H1 (cell line): ENCODE measurements at regions not wholly inside any gene's neighbourhood (a gene's known extent, or its start where the extent isn't known, plus 50 kb on each side); places are given as distances from the start of the nearest gene placed in this dataset.

Experiments
- CTCF ChIA-PET: fragments of 300-600 bp; sonication (Branson Sonifier 250); formaldehyde crosslinking; loops from one replicate; lab custom pipeline; 2021; ENCODE audit not compliant: partially characterized antibody; lab: Charles Lee
- POLR2A ChIA-PET: fragments of 300-600 bp; sonication (Branson Sonifier 250); formaldehyde crosslinking; loops from one replicate; lab custom pipeline; 2021; ENCODE audit warnings: inconsistent platforms; ENCODE audit not compliant: partially characterized antibody; lab: Charles Lee
- DNase-seq, 2 experiments: peaks; one replicate each; pipeline versions ENCODE4 v3.0.0 to v3.0.0-alpha.2; 2010 to 2022; ENCODE audit warnings: low spot score in 2 of 2, low read depth in 1 of 2, mixed read lengths in 1 of 2
- FAIRE-seq: peaks from 2 replicates; lab custom pipeline; 2011; peaks lifted over from hg19 to GRCh38; lab: Jason Lieb, UNC
- H2AFZ ChIP-seq: 2 replicates; pipeline ENCODE4 v1.8.1; 2012; ENCODE audit warnings: low read length, inconsistent platforms
- H2AK5ac ChIP-seq: 2 replicates; pipeline ENCODE4 v1.6.1; 2013; ENCODE audit warnings: low read depth, low read length
- H2BK120ac ChIP-seq: replicated peaks from 2 replicates; pipeline ENCODE3; 2013; ENCODE audit warnings: low read depth, low read length, inconsistent platforms
- H2BK12ac ChIP-seq: 2 replicates; pipeline ENCODE4 v1.6.1; 2013; ENCODE audit warnings: low read depth, low read length
- H2BK15ac ChIP-seq: 2 replicates; pipeline ENCODE4 v1.6.1; 2013; ENCODE audit warnings: low read length
- H2BK20ac ChIP-seq: 2 replicates; pipeline ENCODE4 v1.6.1; 2013; ENCODE audit warnings: low read length
- H2BK5ac ChIP-seq: 2 replicates; pipeline ENCODE4 v1.6.1; 2013; ENCODE audit warnings: low read depth, low read length
- H3K14ac ChIP-seq: 2 replicates; pipeline ENCODE4 v1.6.1; 2013; ENCODE audit warnings: inconsistent platforms; ENCODE audit not compliant: insufficient read length
- H3K18ac ChIP-seq: 2 replicates; pipeline ENCODE4 v1.6.1; 2013; ENCODE audit warnings: low read length; ENCODE audit errors: extremely low read depth
- H3K23ac ChIP-seq: 2 replicates; pipeline ENCODE4 v1.6.1; 2013; ENCODE audit warnings: inconsistent platforms; ENCODE audit not compliant: insufficient read length
- H3K23me2 ChIP-seq: 2 replicates; pipeline ENCODE4 v1.6.1; 2013; ENCODE audit warnings: low read depth, low read length
- H3K27ac ChIP-seq: 2 replicates; pipeline ENCODE4 v1.6.1; 2011; ENCODE audit warnings: low read depth, low read length, inconsistent platforms
- H3K27me3 ChIP-seq, 4 experiments: replicated peaks in 1 of 4; 1 replicate in 1 of 4; 2 replicates in 3 of 4; pipeline versions ENCODE4 v1.6.1 to v1.8.1; 2011 to 2013; ENCODE audit warnings: low read length in 3 of 4, mild to moderate bottlenecking in 3 of 4, inconsistent platforms in 2 of 4, mixed read lengths in 2 of 4, moderate library complexity in 1 of 4; ENCODE audit not compliant: control insufficient read depth in 3 of 4, insufficient read depth in 3 of 4; ENCODE audit errors: extremely low read depth in 1 of 4
- H3K36me3 ChIP-seq, 4 experiments: 2 replicates each; pipeline versions ENCODE4 v1.6.1 to v1.8.1; 2011 to 2013; ENCODE audit warnings: mild to moderate bottlenecking in 4 of 4, low read length in 3 of 4, moderate library complexity in 2 of 4, control low read depth in 1 of 4, inconsistent platforms in 1 of 4; ENCODE audit not compliant: insufficient read depth in 4 of 4, control insufficient read depth in 2 of 4
- H3K4ac ChIP-seq: replicated peaks from 2 replicates; pipeline ENCODE3; 2013; ENCODE audit warnings: low read length, low read depth, mixed read lengths, inconsistent platforms; ENCODE audit not compliant: insufficient read length
- H3K4me1 ChIP-seq, 4 experiments: replicated peaks in 1 of 4; 1 replicate in 1 of 4; 2 replicates in 3 of 4; pipeline versions ENCODE4 v1.6.1 to v1.8.1; 2011 to 2013; ENCODE audit warnings: low read length in 3 of 4, inconsistent platforms in 2 of 4, mixed read lengths in 1 of 4; ENCODE audit not compliant: insufficient read depth in 4 of 4, control insufficient read depth in 3 of 4
- H3K4me2 ChIP-seq, 2 experiments: 2 replicates each; pipeline versions ENCODE4 v1.6.1 to v1.8.1; 2011 to 2013; ENCODE audit warnings: low read depth in 2 of 2, low read length in 2 of 2, control low read depth in 1 of 2, inconsistent platforms in 1 of 2, mild to moderate bottlenecking in 1 of 2; ENCODE audit not compliant: insufficient read depth in 1 of 2
- H3K4me3 ChIP-seq, 4 experiments: fragments of 200-600, 300-600 bp in 1 of 4; sonication (generic), shearing (Covaris generic), sonication (Bioruptor Twin) in 1 of 4; 2 replicates each; pipeline versions ENCODE4 v1.5.1 to v1.8.1; 2011 to 2016; ENCODE audit warnings: low read length in 4 of 4, low read depth in 3 of 4, control low read depth in 2 of 4, inconsistent platforms in 2 of 4, mild to moderate bottlenecking in 2 of 4, mixed read lengths in 1 of 4, moderate library complexity in 1 of 4; ENCODE audit not compliant: insufficient read depth in 2 of 4; ENCODE audit errors: extremely low read depth in 1 of 4
- H3K56ac ChIP-seq: replicated peaks from 2 replicates; pipeline ENCODE3; 2013; ENCODE audit warnings: low read depth, mild to moderate bottlenecking, mixed read lengths, low read length, inconsistent platforms; ENCODE audit not compliant: insufficient read length
- H3K79me1 ChIP-seq: 2 replicates; pipeline ENCODE4 v1.6.1; 2013; ENCODE audit warnings: low read depth, low read length, control low read depth
- H3K79me2 ChIP-seq, 2 experiments: 2 replicates each; pipeline versions ENCODE4 v1.6.1 to v1.8.1; 2012 to 2013; ENCODE audit warnings: low read length in 2 of 2, mild to moderate bottlenecking in 2 of 2, inconsistent platforms in 1 of 2; ENCODE audit not compliant: insufficient read depth in 2 of 2, control insufficient read depth in 1 of 2
- H3K9ac ChIP-seq, 4 experiments: replicated peaks in 1 of 4; 1 replicate in 1 of 4; 2 replicates in 3 of 4; pipeline versions ENCODE4 v1.6.1 to v1.8.1; 2011 to 2013; ENCODE audit warnings: low read depth in 3 of 4, low read length in 3 of 4, control low read depth in 2 of 4, mild to moderate bottlenecking in 2 of 4, moderate library complexity in 2 of 4, inconsistent platforms in 1 of 4; ENCODE audit errors: extremely low read depth in 1 of 4
- H3K9me3 ChIP-seq, 2 experiments: 2 replicates each; pipeline versions ENCODE4 v1.6.1 to v1.8.1; 2012 to 2013; ENCODE audit warnings: mild to moderate bottlenecking in 2 of 2, moderate library complexity in 2 of 2, control low read depth in 1 of 2, inconsistent platforms in 1 of 2, low read depth in 1 of 2, low read length in 1 of 2, mixed read lengths in 1 of 2; ENCODE audit not compliant: insufficient read depth in 2 of 2
- H4K20me1 ChIP-seq, 2 experiments: replicated peaks in 1 of 2; 2 replicates each; pipeline versions ENCODE3 to v1.8.1; 2011 to 2013; ENCODE audit warnings: inconsistent platforms in 2 of 2, low read length in 2 of 2, mild to moderate bottlenecking in 1 of 2; ENCODE audit not compliant: insufficient read depth in 2 of 2, control insufficient read depth in 1 of 2
- H4K5ac ChIP-seq: 2 replicates; pipeline ENCODE4 v1.6.1; 2013; ENCODE audit warnings: low read length, low read depth, mixed read lengths, inconsistent platforms; ENCODE audit not compliant: insufficient read length
- H4K8ac ChIP-seq: 2 replicates; pipeline ENCODE4 v1.8.0; 2013; ENCODE audit warnings: mild to moderate bottlenecking, moderate library complexity, low read length, inconsistent platforms; ENCODE audit not compliant: insufficient read depth; ENCODE audit errors: extremely low read depth
- H4K91ac ChIP-seq: replicated peaks from 2 replicates; pipeline ENCODE3; 2013; ENCODE audit warnings: low read length, mixed read lengths, inconsistent platforms; ENCODE audit not compliant: insufficient read length
- ASH2L ChIP-seq: fragments of 200-600, 300-600 bp; sonication (generic); IDR thresholded peaks from one replicate; pipeline ENCODE4 v1.7.1; 2017; ENCODE audit warnings: low read length
- CREB1 ChIP-seq: IDR thresholded peaks from 2 replicates; pipeline ENCODE4 v1.6.1; 2012; ENCODE audit warnings: inconsistent platforms
- FOSL1 ChIP-seq: IDR thresholded peaks from 2 replicates; pipeline ENCODE4 v1.6.1; 2011; ENCODE audit warnings: mild to moderate bottlenecking, low read depth, low read length, moderate library complexity; ENCODE audit not compliant: insufficient read depth
- KDM5A ChIP-seq: fragments of 200-600 bp; IDR thresholded peaks from 2 replicates; pipeline ENCODE4 v1.7.1; 2012; ENCODE audit warnings: mild to moderate bottlenecking, low read length, inconsistent platforms, mixed read lengths
- POLR2AphosphoS5 ChIP-seq: IDR thresholded peaks from 2 replicates; pipeline ENCODE4 v1.6.1; 2011; ENCODE audit warnings: low read depth, low read length
- RAD21 ChIP-seq, 2 experiments: IDR thresholded peaks in 1 of 2; conservative IDR thresholded peaks in 1 of 2; 2 replicates each; pipeline ENCODE4 v1.6.1; 2011; ENCODE audit warnings: low read depth in 2 of 2, low read length in 2 of 2, improper control_type of control experiment in 1 of 2, inconsistent platforms in 1 of 2, mild to moderate bottlenecking in 1 of 2, moderate library complexity in 1 of 2
- SAP30 ChIP-seq: fragments of 300-600 bp; sonication (generic); IDR thresholded peaks from 2 replicates; pipeline ENCODE4 v1.7.1; 2012; ENCODE audit warnings: low read length, moderate library complexity, mild to moderate bottlenecking, inconsistent platforms; ENCODE audit not compliant: insufficient read depth, insufficient replicate concordance
- SIRT6 ChIP-seq: IDR thresholded peaks from one replicate; pipeline ENCODE4 v1.7.1; 2012; ENCODE audit warnings: low read length, inconsistent platforms
- SP4 ChIP-seq: IDR thresholded peaks from 2 replicates; pipeline ENCODE4 v1.6.1; 2012; ENCODE audit warnings: low read length, inconsistent platforms
- ZNF274 ChIP-seq: IDR thresholded peaks from 2 replicates; pipeline ENCODE4 v1.7.0; 2012; ENCODE audit warnings: low read length, borderline replicate concordance; ENCODE audit errors: extremely low read depth
- TF ChIP-seq, protein P1 (sequence below): IDR thresholded peaks from 2 replicates; pipeline ENCODE4 v1.6.1; 2011; ENCODE audit warnings: low read depth, mild to moderate bottlenecking, low read length; ENCODE audit not compliant: insufficient read depth
- TF ChIP-seq, protein P2 (sequence below): IDR thresholded peaks from 2 replicates; pipeline ENCODE4 v1.6.1; 2012; ENCODE audit warnings: inconsistent platforms
- TF ChIP-seq, protein P3 (sequence below): IDR thresholded peaks from 2 replicates; pipeline ENCODE4 v1.6.1; 2012; ENCODE audit warnings: low read length, inconsistent platforms

DNA sequence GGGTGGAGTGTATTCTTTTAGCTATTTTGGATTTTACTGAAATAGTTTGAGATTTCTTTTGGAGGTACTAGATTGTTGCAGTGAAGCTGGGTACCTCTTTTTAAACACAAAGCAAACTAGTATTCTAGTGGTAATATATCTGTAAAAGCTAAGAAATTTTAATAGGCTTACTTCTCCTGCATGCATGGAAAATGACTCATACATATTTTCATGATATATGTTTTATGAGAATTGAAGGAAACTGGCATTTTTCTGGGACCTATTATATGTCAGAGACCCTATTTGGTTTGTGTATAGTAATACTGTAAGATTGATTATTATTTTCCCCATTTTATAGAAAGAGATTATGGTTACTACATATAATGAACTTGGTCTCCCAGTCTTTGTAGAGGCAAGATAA lies 851.0 kb downstream of the DIPK2A start:
- H3K9me3 ChIP-seq = no peaks in the 10 kb centered on the region
- no peak overlapping the region for H3K23ac ChIP-seq
- H3K4me2 ChIP-seq = no peak overlapping the region
- H3K79me2 ChIP-seq = no peaks in the 10 kb centered on the region
- no peaks in the 10 kb centered on the region for H3K79me1 ChIP-seq
- no peaks in the 10 kb centered on the region for H4K20me1 ChIP-seq
- H2BK12ac ChIP-seq = no peak overlapping the region
- H4K8ac ChIP-seq = no peak overlapping the region
- H2BK120ac ChIP-seq = no peak overlapping the region
- no peak overlapping the region for H4K5ac ChIP-seq
- H2AK5ac ChIP-seq = no peak overlapping the region
- H3K36me3 ChIP-seq = no peaks in the 10 kb centered on the region
- no peak overlapping the region for H3K56ac ChIP-seq
- H2AFZ ChIP-seq = no peak overlapping the region
- DNase-seq = no peak
- H3K4ac ChIP-seq = no peak overlapping the region
- H4K91ac ChIP-seq = no peak overlapping the region
- ChIA-PET POLR2A (no interaction called here), CTCF (no interaction called here)
- H2BK5ac ChIP-seq = no peak overlapping the region
- H3K27ac ChIP-seq = no peak overlapping the region
- no peaks in the 10 kb centered on the region for H3K23me2 ChIP-seq
- no peak overlapping the region for H2BK20ac ChIP-seq
- H3K18ac ChIP-seq = no peak overlapping the region
- no peak for FAIRE-seq
- peaks cover 0 to under 1% (median 0%) of the 10 kb centered on the region in 4 experiments; a peak in 1 of 7 replicates for H3K27me3 ChIP-seq
- H3K4me3 ChIP-seq = no peak overlapping the region
- H3K14ac ChIP-seq = no peak overlapping the region
- no peak overlapping the region for H2BK15ac ChIP-seq
- no peak overlapping the region for H3K9ac ChIP-seq
- H3K4me1 ChIP-seq = peaks cover 0 to 3% (median 0%) of the 10 kb centered on the region in 4 experiments; a peak in 1 of 7 replicates
- TF ChIP-seq SIRT6 (no peak), POLR2AphosphoS5 (no peak), RAD21 (IDR thresholded peaks at IDR 0.05 in 1 of 2, conservative IDR thresholded peaks at IDR 0.05 in 1 of 2; ENCODE audit: low read depth in 2 of 2, low read length in 2 of 2) (no peak), SAP30 (no peak), ASH2L (no peak), KDM5A (no peak), CREB1 (no peak), SP4 (no peak), FOSL1 (no peak), ZNF274 (no peak)
- TF ChIP-seq, protein P1, sequence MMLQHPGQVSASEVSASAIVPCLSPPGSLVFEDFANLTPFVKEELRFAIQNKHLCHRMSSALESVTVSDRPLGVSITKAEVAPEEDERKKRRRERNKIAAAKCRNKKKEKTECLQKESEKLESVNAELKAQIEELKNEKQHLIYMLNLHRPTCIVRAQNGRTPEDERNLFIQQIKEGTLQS = no peak
- TF ChIP-seq, protein P2, sequence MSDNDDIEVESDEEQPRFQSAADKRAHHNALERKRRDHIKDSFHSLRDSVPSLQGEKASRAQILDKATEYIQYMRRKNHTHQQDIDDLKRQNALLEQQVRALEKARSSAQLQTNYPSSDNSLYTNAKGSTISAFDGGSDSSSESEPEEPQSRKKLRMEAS = no peak
- TF ChIP-seq, protein P3, sequence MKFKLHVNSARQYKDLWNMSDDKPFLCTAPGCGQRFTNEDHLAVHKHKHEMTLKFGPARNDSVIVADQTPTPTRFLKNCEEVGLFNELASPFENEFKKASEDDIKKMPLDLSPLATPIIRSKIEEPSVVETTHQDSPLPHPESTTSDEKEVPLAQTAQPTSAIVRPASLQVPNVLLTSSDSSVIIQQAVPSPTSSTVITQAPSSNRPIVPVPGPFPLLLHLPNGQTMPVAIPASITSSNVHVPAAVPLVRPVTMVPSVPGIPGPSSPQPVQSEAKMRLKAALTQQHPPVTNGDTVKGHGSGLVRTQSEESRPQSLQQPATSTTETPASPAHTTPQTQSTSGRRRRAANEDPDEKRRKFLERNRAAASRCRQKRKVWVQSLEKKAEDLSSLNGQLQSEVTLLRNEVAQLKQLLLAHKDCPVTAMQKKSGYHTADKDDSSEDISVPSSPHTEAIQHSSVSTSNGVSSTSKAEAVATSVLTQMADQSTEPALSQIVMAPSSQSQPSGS = no peak
